Stimulated activated CD4-positive, alpha-beta T cell treated with anti-CD3 and anti-CD28 coated beads, Interleukin-4, amount 100 ng/mL, for 48 hours (primary cell): ENCODE measurements at regions not wholly inside any gene's neighbourhood (a gene's known extent, or its start where the extent isn't known, plus 50 kb on each side); places are given as distances from the start of the nearest gene placed in this dataset.

Source experiments
- DNase-seq, 2 donors: peaks; one replicate each; pipeline ENCODE4 v3.0.0-alpha.2; 2020; ENCODE audit warnings: low read depth in 2 of 2

DNA sequence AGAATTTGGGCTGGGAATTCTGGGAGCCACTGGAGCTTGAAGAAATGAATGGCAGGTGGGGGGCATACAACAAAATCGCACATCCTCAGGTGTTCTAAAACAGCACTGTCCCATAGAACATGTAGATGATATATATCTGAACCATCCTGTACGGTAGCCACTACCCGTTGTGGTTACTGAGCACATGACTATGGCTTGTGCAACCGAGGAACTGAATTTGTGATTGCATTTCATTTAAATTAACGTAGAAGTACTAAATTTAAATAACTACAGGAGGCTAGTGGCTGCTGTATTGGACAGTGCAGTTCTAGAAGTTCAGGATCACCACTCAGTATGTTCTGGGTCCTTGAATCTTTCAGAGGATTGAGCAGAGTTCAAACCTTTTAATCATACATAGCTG lies 172.4 kb downstream of the PHETA1 start:
- no peak for DNase-seq

DNA sequence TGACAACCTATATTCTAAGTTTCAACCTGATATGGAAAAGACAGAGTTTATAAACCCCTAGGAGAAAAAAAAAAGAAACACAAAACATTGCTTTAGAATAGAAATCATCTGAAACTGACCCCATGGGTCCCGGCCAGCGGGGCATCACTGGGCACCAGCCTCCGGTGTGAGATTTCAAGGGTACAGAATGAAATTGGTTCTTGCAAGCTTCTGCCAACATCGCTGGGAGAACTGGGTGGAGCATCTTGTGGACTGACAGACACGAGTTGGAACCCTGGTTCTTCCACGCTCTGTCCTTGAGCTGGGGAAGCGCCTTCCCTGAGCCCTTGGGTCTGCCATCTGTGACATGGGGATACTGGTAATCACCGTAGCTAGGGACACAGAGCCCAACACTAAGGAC lies 173.6 kb downstream of the PHETA1 start:
- no peak for DNase-seq

DNA sequence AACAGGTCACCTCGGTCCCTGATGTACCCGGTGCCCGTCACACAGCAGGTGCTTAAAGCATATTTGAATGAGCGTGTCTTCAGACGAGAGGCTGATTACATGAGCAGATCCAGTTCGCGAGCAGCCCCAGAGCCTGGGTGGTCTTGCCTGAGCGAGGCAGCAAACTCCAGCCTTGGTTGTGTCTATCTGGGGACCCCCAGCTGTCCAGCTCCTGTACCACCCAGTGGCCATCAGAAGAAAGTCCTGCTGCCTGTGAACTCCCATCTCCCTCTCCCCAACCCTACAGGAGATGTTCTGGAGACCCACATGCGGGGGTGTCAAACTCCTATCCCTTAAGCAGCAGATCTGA lies 174.2 kb downstream of the PHETA1 start:
- DNase-seq, result no peak

DNA sequence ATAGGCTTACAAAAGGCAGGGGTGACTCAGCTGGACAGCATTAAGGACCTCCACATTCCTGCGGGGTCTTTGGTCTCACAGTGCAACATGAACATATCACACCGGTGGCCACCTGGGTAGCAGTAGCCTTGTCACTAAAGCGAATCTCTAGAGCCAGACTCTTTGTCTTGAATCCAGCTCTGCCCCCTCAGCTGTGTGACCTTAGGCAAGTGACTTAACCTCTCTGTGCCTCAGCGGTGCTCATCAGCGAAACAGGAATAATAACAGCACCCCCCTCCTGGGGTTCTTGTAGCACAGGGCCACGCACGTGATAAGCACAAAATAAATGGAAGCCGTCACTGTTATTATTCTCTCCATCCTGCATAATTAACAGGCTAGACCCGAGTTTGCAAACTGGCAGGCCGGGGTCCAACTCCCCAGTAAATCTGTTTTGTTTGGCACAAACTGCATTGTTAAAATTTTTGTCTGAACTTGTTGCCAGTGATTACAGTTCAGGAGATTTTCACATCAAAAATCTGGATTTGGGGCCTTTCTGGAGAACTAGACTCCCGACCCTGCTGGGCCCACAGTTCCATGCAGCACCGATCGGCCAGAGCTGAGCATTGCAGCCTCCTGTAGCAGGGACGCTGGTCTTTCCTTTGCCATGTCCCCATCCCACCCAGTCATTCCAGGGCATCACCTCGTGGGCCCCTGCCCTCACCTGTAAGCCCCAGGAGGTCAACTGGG lies 174.8 kb downstream of the PHETA1 start:
- no peak for DNase-seq

- DNase-seq, result no peak
Measured at GRCh38 chr12:111193496-111193895, 175.4 kb downstream of the PHETA1 start.

DNA sequence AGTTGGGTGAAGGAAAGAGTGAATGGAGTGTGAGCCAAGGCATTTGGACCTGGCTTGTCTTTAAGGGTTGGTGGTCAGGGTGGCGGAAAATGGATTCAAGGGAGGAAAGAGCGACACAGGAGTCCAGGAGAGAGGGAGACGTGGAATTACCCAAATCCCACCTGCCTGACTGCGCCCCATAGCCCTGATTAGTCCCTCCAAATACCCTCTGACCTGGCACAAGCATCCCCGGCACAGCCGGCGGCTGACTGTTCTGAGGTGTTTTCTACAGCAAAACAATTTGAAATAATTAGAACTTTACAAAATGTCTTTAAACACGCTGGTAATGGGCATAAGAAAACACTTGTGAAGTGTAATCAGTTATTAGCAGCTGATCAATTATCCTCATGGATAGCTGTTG lies 175.8 kb downstream of the PHETA1 start:
- no peak for DNase-seq

DNA sequence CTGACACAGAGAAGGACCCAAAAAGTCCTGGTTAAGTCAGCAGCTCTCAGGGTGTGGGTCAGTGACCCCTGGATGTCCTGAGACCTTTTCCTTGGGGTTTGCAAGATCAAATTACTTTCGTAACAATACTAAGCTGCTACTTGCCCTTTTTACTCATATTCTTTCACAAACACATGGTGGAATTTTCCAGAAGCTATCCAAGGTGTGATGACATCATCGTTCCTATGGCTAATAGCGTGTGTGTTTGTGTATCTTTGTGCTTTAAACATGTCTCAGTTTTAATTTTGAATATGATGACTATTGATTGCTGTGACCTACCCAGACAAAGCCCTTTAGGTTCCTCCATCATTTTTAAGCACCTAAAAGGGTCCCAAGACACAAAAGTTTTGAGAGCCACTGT lies 176.2 kb downstream of the PHETA1 start:
- DNase-seq, result no peak

GRCh38 chr12:111190741-111191526 lies 178.0 kb downstream of the PHETA1 start:
- no peak for DNase-seq

DNA sequence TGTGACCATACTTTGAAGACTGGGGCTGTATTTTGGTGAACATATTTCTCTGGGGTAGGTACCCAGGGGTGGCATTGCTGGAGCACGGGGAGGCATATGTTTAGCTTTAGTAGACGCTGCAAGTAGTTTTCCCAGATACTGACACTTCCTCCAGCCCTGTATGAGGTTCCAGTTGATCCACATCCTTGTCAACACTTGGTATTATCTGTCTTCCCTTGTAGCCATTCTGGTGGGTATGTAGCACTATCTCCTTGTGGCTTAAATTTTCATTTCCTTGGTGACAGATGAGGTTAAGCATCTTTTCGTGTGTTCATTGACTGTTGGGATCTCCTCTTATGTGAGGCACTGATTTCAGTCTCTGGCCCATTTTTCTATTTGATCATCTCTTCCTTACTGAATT lies 179.1 kb downstream of the PHETA1 start:
- no peak for DNase-seq

- DNase-seq, result no peak
Measured at GRCh38 chr12:111188436-111188835, 180.5 kb downstream of the PHETA1 start.

DNA sequence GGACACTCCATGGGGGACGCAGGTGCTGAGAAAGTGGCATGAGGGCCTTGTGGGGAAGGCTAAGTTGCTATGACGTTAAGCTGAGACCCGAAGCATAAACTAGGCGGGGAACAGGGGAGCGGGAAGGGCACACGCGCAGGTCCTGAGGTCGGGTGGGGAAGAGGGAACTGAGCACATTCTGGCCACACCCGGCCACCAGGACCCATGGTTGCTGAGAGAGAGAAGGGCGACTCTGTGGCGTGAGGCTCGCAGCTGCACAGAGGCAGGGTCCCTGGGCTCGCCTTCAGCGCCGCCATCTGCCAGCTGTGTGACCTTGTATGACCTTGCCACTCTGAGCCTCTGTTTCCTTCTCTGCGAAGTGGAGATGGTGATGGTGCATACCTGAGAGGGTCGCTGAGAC lies 182.5 kb downstream of the PHETA1 start:
- no peak for DNase-seq

GRCh38 chr12:111185889-111186227 lies 183.0 kb downstream of the PHETA1 start:
- no peak for DNase-seq

- DNase-seq, result no peak
Measured at GRCh38 chr12:111185206-111185888, 183.5 kb downstream of the PHETA1 start.

GRCh38 chr12:111184161-111184560 lies 184.7 kb downstream of the PHETA1 start:
- no peak for DNase-seq

DNA sequence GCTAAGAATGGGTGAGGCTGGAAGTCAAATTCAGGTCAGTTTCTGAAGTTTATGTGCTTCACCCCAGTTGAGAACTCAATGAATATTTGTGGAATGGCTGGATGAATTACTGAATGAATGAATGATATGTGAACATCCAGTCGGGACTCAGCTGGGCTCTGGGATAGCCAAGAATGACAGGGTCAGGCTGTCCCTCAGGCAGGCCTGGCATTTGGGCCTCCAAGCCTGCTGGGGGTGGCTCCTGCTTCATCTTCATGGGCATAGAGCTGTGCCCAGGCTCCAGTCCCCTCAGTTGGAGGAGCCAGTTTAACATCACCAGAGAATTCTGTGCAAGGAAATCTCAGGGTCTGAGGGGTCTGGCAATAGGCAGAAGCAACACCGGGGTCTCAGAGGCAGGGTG lies 185.8 kb downstream of the PHETA1 start:
- no peak for DNase-seq

DNA sequence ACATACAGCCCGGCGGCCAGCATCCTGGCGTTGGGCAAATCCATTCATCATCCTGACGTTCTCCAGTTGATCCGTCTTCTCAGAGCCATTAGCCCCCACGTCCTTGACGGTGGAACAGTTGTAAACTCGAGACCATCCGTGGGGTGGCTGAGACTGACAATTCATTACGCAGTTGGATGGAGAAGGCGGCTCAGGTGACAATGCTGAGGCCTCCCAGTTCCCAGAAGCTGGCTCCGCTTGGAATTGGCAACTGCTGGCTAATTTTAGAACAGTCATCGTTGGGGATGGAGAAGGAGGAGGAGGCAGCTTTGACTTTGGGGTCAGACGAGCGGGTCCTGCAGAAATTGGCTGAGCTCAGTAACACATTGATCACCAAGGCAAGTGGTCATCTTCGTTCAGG lies 186.5 kb downstream of the PHETA1 start:
- DNase-seq, result no peak

- no peak for DNase-seq
Measured at GRCh38 chr12:111181143-111181726, 187.7 kb downstream of the PHETA1 start.

- no peak for DNase-seq
Measured at GRCh38 chr12:111180426-111181142, 188.3 kb downstream of the PHETA1 start.

GRCh38 chr12:111178181-111179081 lies 190.5 kb downstream of the PHETA1 start:
- DNase-seq, result no peak

- DNase-seq, result no peak
Measured at GRCh38 chr12:111175396-111176094, 193.3 kb downstream of the PHETA1 start.
